ENCODE measurements at regions not wholly inside any gene's neighbourhood (a gene's known extent, or its start where the extent isn't known, plus 50 kb on each side); places are given as distances from the start of the nearest gene placed in this dataset.

- TF ChIP-seq CTCF (IDR thresholded peaks at IDR 0.05) (no peak), POLR2A (IDR thresholded peaks at IDR 0.05) (no peak)
Measured at GRCh38 chr5:33035851-33036527, 324.9 kb downstream of the NPR3 start.

Data from uterus (tissue), 2 donors.